ENCODE measurements at regions not wholly inside any gene's neighbourhood (a gene's known extent, or its start where the extent isn't known, plus 50 kb on each side); places are given as distances from the start of the nearest gene placed in this dataset.

- TF ChIP-seq CTCF (IDR thresholded peaks at IDR 0.05) = no peak
- Mint-ChIP-seq H3K4me3 (no peak overlapping the region), H3K36me3 (no peaks in the 10 kb centered on the region), H3K9me3 (peaks cover 7 to 20% (median 11%) of the 10 kb centered on the region in 7 donors), H3K4me1 (peaks cover 10% of the 10 kb centered on the region), H3K27ac (no peak overlapping the region), H3K27me3 (ENCODE audit: low read depth in 3 of 3) (peaks cover 0 to under 1% (median 0%) of the 10 kb centered on the region in 3 donors)
- Histone ChIP-seq H3K36me3 (replicated peaks in 1 of 2; ENCODE audit: control insufficient read depth in 1 of 2, insufficient read depth in 2 of 2, low read length in 2 of 2) (no peaks in the 10 kb centered on the region), H3K4me3 (replicated peaks in 1 of 3; ENCODE audit: low read depth in 2 of 3, low read length in 3 of 3) (no peak overlapping the region), H2AFZ (ENCODE audit: insufficient read depth, low read depth, low read length, poor library complexity, severe bottlenecking) (no peak overlapping the region), H3K9ac (ENCODE audit: insufficient read depth, low read length, poor library complexity, severe bottlenecking) (no peak overlapping the region), H3K9me3 (replicated peaks in 1 of 2; ENCODE audit: control insufficient read depth in 1 of 2, insufficient read depth in 1 of 2, low read length in 2 of 2) (peaks cover 7 to 25% of the 10 kb centered on the region in 2 donors), H3K27me3 (ENCODE audit: control insufficient read depth in 2 of 2, insufficient read depth in 2 of 2, low read length in 2 of 2) (no peaks in the 10 kb centered on the region), H3K4me1 (ENCODE audit: control insufficient read depth in 1 of 2, insufficient read depth in 2 of 2, low read length in 2 of 2) (peaks cover 3 to 11% of the 10 kb centered on the region in 2 donors), H4K20me1 (ENCODE audit: insufficient read depth, low read length) (no peaks in the 10 kb centered on the region), H3K79me2 (ENCODE audit: insufficient read depth, low read length) (no peaks in the 10 kb centered on the region), H3K4me2 (replicated peaks; ENCODE audit: extremely low read depth, low read length, poor library complexity, severe bottlenecking) (no peak overlapping the region), H3K27ac (ENCODE audit: low read depth in 1 of 2, low read length in 2 of 2) (no peak overlapping the region)
- no CpG with 5 or more reads among the region's 1 CpG for WGBS (ENCODE audit: insufficient coverage)
- DNase-seq = no peak
- intact Hi-C loops (cut with micrococcal nuclease) = no loop called here
Measured at GRCh38 chr1:5093042-5093441, 438.6 kb downstream of the AJAP1 start.

GRCh38 chr1:5084676-5085075 lies 430.3 kb downstream of the AJAP1 start:
- DNase-seq = no peak
- no peak overlapping the region for H3K27ac Mint-ChIP-seq
- intact Hi-C loops (cut with micrococcal nuclease) = no loop called here
- no peaks in the 10 kb centered on the region for H3K4me1 Mint-ChIP-seq
- no peaks in the 10 kb centered on the region for H3K27me3 ChIP-seq (ENCODE audit: control insufficient read depth in 2 of 2, insufficient read depth in 2 of 2, low read length in 2 of 2)
- H3K36me3 ChIP-seq (replicated peaks in 1 of 2; ENCODE audit: control insufficient read depth in 1 of 2, insufficient read depth in 2 of 2, low read length in 2 of 2) = no peaks in the 10 kb centered on the region
- no peaks in the 10 kb centered on the region for H4K20me1 ChIP-seq (ENCODE audit: insufficient read depth, low read length)
- WGBS (ENCODE audit: insufficient coverage) = 85% methylated on average over 4 of the region's 4 CpGs
- H3K36me3 Mint-ChIP-seq = no peaks in the 10 kb centered on the region
- no peak overlapping the region for H3K4me2 ChIP-seq (replicated peaks; ENCODE audit: extremely low read depth, low read length, poor library complexity, severe bottlenecking)
- H3K4me3 Mint-ChIP-seq = no peak overlapping the region
- H3K27ac ChIP-seq (ENCODE audit: low read depth in 1 of 2, low read length in 2 of 2) = no peak overlapping the region
- H3K9me3 Mint-ChIP-seq = peaks cover 2 to 9% (median 4%) of the 10 kb centered on the region in 7 donors
- H3K27me3 Mint-ChIP-seq (ENCODE audit: low read depth in 3 of 3) = peaks cover 0 to 3% (median 0%) of the 10 kb centered on the region in 3 donors
- no peak overlapping the region for H3K9ac ChIP-seq (ENCODE audit: insufficient read depth, low read length, poor library complexity, severe bottlenecking)
- no peaks in the 10 kb centered on the region for H3K4me1 ChIP-seq (ENCODE audit: control insufficient read depth in 1 of 2, insufficient read depth in 2 of 2, low read length in 2 of 2)
- no peak overlapping the region for H2AFZ ChIP-seq (ENCODE audit: insufficient read depth, low read depth, low read length, poor library complexity, severe bottlenecking)
- TF ChIP-seq CTCF (IDR thresholded peaks at IDR 0.05) = no peak
- no peaks in the 10 kb centered on the region for H3K79me2 ChIP-seq (ENCODE audit: insufficient read depth, low read length)
- no peak overlapping the region for H3K4me3 ChIP-seq (replicated peaks in 1 of 3; ENCODE audit: low read depth in 2 of 3, low read length in 3 of 3)
- peaks cover 0 to 4% of the 10 kb centered on the region in 2 donors for H3K9me3 ChIP-seq (replicated peaks in 1 of 2; ENCODE audit: control insufficient read depth in 1 of 2, insufficient read depth in 1 of 2, low read length in 2 of 2)
